ENCODE measurements at regions not wholly inside any gene's neighbourhood (a gene's known extent, or its start where the extent isn't known, plus 50 kb on each side); places are given as distances from the start of the nearest gene placed in this dataset.

DNA sequence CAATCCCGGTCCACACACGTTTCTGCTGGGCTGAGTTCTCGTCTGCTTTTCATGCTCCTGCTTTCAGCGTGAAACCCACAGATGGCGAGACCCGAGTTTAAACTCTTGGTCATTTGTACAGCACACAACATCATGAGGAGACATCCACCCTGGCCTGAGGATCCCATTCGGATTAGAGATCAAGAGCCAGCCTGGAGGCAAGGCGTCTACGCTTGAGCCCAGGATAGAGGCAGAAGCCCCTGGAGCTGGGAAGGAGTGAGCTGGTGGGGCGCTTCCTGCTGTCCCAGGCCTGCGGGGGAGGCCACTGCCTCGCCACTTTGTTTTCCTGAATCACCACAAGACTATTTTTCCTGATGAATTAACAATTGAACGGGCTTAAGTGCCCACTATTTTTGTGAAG, 281.9 kb upstream of the IRX4 start:
- Histone ChIP-seq H3K36me3 (ENCODE audit: control insufficient read depth in 2 of 2, insufficient read depth in 2 of 2, low read length in 2 of 2) (no peaks in the 10 kb centered on the region), H3K4me3 (ENCODE audit: low read length in 2 of 2) (no peak overlapping the region), H3K27ac (ENCODE audit: low read depth in 2 of 2, low read length in 2 of 2) (no peak overlapping the region), H3K9ac (ENCODE audit: low read depth in 1 of 2, low read length in 2 of 2) (no peak overlapping the region), H3K27me3 (ENCODE audit: control insufficient read depth in 2 of 2, insufficient read depth in 2 of 2, low read length in 2 of 2) (no peaks in the 10 kb centered on the region), H3K4me1 (ENCODE audit: control insufficient read depth in 2 of 2, insufficient read depth in 2 of 2, low read length in 2 of 2) (no peaks in the 10 kb centered on the region), H3K9me3 (ENCODE audit: control insufficient read depth in 2 of 2, low read length in 2 of 2) (no peaks in the 10 kb centered on the region)

DNA sequence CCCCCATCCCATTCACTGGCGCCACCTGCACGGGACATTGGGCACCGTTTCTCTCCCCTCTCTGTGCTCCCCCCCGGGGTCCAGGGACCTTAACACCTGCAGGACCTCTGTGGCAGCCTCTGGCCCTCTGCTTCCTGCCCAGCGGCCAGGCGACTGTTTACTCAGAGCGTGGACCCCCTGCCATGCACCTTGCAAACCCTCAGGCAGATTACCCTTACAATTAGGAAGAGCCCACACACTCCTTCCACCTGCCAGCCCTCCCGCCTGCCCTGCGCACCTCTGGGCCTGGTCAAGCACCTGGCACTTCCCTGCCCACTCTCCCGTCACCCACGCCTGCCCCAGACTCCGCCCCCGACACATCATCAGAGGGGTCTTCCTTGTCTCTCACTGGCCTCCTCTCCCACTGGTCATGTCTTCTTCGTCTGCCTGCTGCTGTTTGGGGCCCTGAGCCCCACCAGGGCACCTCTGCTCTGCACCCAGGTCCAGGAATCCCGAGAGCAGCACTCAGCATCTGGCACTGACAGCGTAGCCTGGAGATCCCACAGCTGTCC, 281.3 kb upstream of the IRX4 start:
- Histone ChIP-seq H3K4me3 (ENCODE audit: low read length in 2 of 2) (no peak overlapping the region), H3K36me3 (ENCODE audit: control insufficient read depth in 2 of 2, insufficient read depth in 2 of 2, low read length in 2 of 2) (no peaks in the 10 kb centered on the region), H3K4me1 (ENCODE audit: control insufficient read depth in 2 of 2, insufficient read depth in 2 of 2, low read length in 2 of 2) (no peaks in the 10 kb centered on the region), H3K27me3 (ENCODE audit: control insufficient read depth in 2 of 2, insufficient read depth in 2 of 2, low read length in 2 of 2) (no peaks in the 10 kb centered on the region), H3K27ac (ENCODE audit: low read depth in 2 of 2, low read length in 2 of 2) (no peak overlapping the region), H3K9ac (ENCODE audit: low read depth in 1 of 2, low read length in 2 of 2) (no peak overlapping the region), H3K9me3 (ENCODE audit: control insufficient read depth in 2 of 2, low read length in 2 of 2) (no peaks in the 10 kb centered on the region)

DNA sequence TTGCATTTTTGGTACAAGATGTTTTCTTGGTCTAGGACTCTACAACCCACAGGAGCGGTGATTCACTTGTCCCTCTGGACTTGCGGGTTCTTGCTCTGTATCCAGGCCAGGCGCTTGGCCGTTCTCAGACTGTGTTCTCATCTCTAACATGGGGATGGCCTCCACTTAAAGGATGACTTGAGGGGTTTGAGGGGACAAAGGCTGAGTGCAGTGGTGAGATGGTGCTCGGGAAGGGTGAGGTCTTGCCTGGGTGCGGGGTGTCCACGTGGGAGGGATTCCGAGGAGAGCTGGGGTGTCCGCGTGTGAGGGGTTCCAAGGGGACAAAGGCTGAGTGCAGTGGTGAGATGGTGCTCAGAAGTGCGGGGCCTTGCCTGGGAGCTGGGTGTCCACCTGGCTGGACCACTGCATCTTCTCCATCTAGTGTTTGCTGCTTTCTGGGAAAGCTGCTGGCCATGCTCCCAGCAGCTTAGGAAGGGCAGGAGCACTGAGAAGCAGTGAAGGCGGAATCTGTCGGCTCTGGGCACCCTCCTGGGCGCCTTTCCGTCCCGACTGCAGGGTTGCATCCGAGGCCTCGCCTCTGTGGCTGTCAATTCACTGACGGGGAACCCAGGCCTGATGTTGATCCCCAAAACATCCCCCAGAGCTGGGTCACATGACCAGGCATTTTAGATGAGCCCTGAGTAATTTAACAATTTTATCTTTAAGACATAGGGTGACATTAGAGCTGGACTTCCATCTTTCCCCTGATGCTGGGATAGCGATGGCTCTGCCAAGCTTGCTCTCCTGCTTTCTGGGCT, 280.5 kb upstream of the IRX4 start:
- Histone ChIP-seq H3K9ac (ENCODE audit: low read depth in 1 of 2, low read length in 2 of 2) (no peak overlapping the region), H3K4me1 (ENCODE audit: control insufficient read depth in 2 of 2, insufficient read depth in 2 of 2, low read length in 2 of 2) (no peaks in the 10 kb centered on the region)

DNA sequence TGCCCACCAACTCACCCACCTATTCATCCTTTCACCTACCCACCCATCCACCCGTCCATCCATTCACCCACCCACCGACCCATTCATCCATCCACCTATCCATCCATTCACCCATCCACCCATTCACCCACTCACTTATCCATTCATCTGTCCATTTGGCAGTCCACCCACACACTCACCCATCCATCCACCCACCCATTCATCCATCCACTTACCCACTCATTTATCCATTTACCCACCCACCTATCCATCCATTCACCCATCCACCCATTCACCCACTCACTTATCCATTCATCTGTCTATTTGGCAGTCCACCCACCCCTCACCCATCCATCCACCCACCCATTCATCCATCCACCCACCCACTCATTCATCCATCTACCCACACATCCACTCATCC, 278.1 kb upstream of the IRX4 start:
- Histone ChIP-seq H3K27me3 (ENCODE audit: control insufficient read depth in 2 of 2, insufficient read depth in 2 of 2, low read length in 2 of 2) (no peaks in the 10 kb centered on the region), H3K9ac (ENCODE audit: low read depth in 1 of 2, low read length in 2 of 2) (no peak overlapping the region), H3K36me3 (ENCODE audit: control insufficient read depth in 2 of 2, insufficient read depth in 2 of 2, low read length in 2 of 2) (no peaks in the 10 kb centered on the region), H3K4me3 (ENCODE audit: low read length in 2 of 2) (no peak overlapping the region), H3K27ac (ENCODE audit: low read depth in 2 of 2, low read length in 2 of 2) (no peak overlapping the region), H3K4me1 (ENCODE audit: control insufficient read depth in 2 of 2, insufficient read depth in 2 of 2, low read length in 2 of 2) (no peaks in the 10 kb centered on the region), H3K9me3 (ENCODE audit: control insufficient read depth in 2 of 2, low read length in 2 of 2) (no peaks in the 10 kb centered on the region)

More for the DNA sequence above, 280.5 kb upstream of the IRX4 start:
- no peaks in the 10 kb centered on the region for H3K9me3 ChIP-seq (ENCODE audit: control insufficient read depth in 2 of 2, low read length in 2 of 2)
- no peaks in the 10 kb centered on the region for H3K36me3 ChIP-seq (ENCODE audit: control insufficient read depth in 2 of 2, insufficient read depth in 2 of 2, low read length in 2 of 2)
- no peak overlapping the region for H3K27ac ChIP-seq (ENCODE audit: low read depth in 2 of 2, low read length in 2 of 2)
- H3K27me3 ChIP-seq (ENCODE audit: control insufficient read depth in 2 of 2, insufficient read depth in 2 of 2, low read length in 2 of 2) = no peaks in the 10 kb centered on the region
- no peak overlapping the region for H3K4me3 ChIP-seq (ENCODE audit: low read length in 2 of 2)

DNA sequence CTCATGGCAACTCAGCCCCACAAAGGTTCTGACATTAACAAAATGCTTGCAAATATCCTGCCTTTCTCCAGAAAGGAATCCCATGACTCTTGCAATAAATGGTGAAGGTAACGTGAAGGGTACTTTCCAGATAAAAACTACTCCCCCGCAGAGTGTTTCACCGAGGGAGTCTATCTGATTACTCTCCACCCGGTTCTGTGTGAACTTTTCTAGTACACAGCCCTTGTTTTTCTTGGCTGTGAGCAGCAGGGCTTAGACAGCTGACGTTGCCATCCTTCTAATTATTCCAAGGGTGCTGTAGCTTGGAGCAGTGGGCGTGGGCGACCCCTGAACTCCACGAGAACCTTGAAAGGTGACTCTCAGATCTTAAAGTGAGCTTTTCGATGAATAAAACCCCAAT, 276.0 kb upstream of the IRX4 start:
- H3K27ac ChIP-seq (ENCODE audit: low read depth in 2 of 2, low read length in 2 of 2) = no peak overlapping the region
- H3K36me3 ChIP-seq (ENCODE audit: control insufficient read depth in 2 of 2, insufficient read depth in 2 of 2, low read length in 2 of 2) = no peaks in the 10 kb centered on the region
- no peak overlapping the region for H3K9ac ChIP-seq (ENCODE audit: low read depth in 1 of 2, low read length in 2 of 2)
- no peaks in the 10 kb centered on the region for H3K9me3 ChIP-seq (ENCODE audit: control insufficient read depth in 2 of 2, low read length in 2 of 2)
- no peak overlapping the region for H3K4me3 ChIP-seq (ENCODE audit: low read length in 2 of 2)
- H3K4me1 ChIP-seq (ENCODE audit: control insufficient read depth in 2 of 2, insufficient read depth in 2 of 2, low read length in 2 of 2) = no peaks in the 10 kb centered on the region
- no peaks in the 10 kb centered on the region for H3K27me3 ChIP-seq (ENCODE audit: control insufficient read depth in 2 of 2, insufficient read depth in 2 of 2, low read length in 2 of 2)

DNA sequence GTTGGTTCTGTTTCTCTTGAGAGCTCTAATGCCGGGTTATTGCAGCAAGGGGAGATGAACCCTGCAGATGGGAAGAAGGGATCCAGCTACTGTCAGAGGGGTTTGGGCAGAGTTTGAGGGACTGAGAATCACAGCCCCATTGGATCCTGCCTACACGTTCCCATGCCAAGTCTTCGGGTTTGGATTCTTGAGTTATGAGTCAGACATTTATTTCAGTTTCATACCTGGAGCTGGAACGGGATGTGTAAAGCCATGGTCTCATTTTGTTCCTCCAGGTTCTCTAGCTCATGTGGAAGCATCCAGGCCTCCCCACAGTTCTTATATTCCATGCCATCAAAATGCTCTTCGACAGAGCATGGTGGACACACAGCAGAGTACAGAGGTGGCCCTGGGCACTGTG, 275.4 kb upstream of the IRX4 start:
- H3K36me3 ChIP-seq (ENCODE audit: control insufficient read depth in 2 of 2, insufficient read depth in 2 of 2, low read length in 2 of 2) = no peaks in the 10 kb centered on the region

DNA sequence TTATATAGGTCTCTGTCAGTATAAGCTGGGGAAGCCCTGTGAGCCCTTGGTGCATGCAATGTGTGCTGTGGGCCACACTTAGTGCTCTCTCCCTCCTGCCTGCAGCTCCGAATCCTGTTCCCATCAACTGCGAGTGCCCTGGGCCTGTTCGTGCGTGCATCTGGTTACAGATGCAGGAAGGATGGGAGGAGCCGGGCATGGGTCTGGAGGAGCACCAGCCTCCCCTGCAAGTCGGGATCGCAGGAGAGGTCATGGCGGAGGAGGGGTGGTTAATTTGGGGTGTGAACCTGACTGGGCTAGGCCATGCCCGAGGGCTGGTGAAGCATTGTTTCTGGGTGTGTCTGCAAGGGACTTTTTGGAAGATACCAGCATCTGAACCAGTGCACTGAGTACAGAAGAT, 274.6 kb upstream of the IRX4 start:
- Histone ChIP-seq H3K27ac (ENCODE audit: low read depth in 2 of 2, low read length in 2 of 2) (no peak overlapping the region), H3K36me3 (ENCODE audit: control insufficient read depth in 2 of 2, insufficient read depth in 2 of 2, low read length in 2 of 2) (no peaks in the 10 kb centered on the region), H3K9ac (ENCODE audit: low read depth in 1 of 2, low read length in 2 of 2) (no peak overlapping the region), H3K4me1 (ENCODE audit: control insufficient read depth in 2 of 2, insufficient read depth in 2 of 2, low read length in 2 of 2) (no peaks in the 10 kb centered on the region), H3K27me3 (ENCODE audit: control insufficient read depth in 2 of 2, insufficient read depth in 2 of 2, low read length in 2 of 2) (no peaks in the 10 kb centered on the region), H3K4me3 (ENCODE audit: low read length in 2 of 2) (no peak overlapping the region), H3K9me3 (ENCODE audit: control insufficient read depth in 2 of 2, low read length in 2 of 2) (no peaks in the 10 kb centered on the region)

More for the DNA sequence above, 275.4 kb upstream of the IRX4 start:
- H3K27ac ChIP-seq (ENCODE audit: low read depth in 2 of 2, low read length in 2 of 2) = no peak overlapping the region
- no peaks in the 10 kb centered on the region for H3K27me3 ChIP-seq (ENCODE audit: control insufficient read depth in 2 of 2, insufficient read depth in 2 of 2, low read length in 2 of 2)
- no peak overlapping the region for H3K4me3 ChIP-seq (ENCODE audit: low read length in 2 of 2)
- no peak overlapping the region for H3K9ac ChIP-seq (ENCODE audit: low read depth in 1 of 2, low read length in 2 of 2)
- no peaks in the 10 kb centered on the region for H3K9me3 ChIP-seq (ENCODE audit: control insufficient read depth in 2 of 2, low read length in 2 of 2)
- no peaks in the 10 kb centered on the region for H3K4me1 ChIP-seq (ENCODE audit: control insufficient read depth in 2 of 2, insufficient read depth in 2 of 2, low read length in 2 of 2)

DNA sequence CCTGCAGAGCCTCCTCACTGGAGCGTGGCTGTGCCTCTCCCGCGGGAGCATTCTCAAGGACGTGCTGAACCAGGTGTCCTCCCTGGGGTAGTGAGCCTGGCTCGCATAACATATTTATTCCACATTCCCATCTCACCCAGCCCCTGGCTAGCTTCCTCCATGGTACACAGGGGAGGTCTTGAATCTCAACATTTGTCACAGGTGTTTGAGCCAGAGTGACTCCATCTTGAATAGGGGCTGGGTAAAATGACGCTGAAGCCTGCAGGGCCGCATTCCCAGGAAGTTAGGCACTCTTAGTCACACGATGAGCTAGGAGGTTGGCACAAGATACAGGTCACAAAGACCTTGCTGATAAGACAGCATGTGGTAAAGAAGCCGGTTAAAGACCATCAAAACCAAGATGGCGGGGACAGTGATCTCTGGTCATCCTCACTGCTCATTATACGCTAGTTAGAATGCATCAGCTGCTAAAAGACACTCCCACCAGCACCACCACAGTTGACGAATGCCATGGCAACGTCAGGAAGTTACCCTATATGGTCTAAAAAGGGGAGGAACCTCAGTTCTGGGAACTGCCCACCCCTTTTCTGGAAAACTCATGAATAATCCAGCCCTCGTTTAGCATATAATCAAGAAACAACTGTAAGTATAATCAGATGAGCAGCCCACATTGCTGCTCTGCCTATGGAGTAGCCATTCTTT, 273.8 kb upstream of the IRX4 start:
- H3K9me3 ChIP-seq (ENCODE audit: control insufficient read depth in 2 of 2, low read length in 2 of 2) = no peaks in the 10 kb centered on the region
- no peak overlapping the region for H3K9ac ChIP-seq (ENCODE audit: low read depth in 1 of 2, low read length in 2 of 2)
- H3K27ac ChIP-seq (ENCODE audit: low read depth in 2 of 2, low read length in 2 of 2) = no peak overlapping the region
- no peaks in the 10 kb centered on the region for H3K27me3 ChIP-seq (ENCODE audit: control insufficient read depth in 2 of 2, insufficient read depth in 2 of 2, low read length in 2 of 2)
- no peak overlapping the region for H3K4me3 ChIP-seq (ENCODE audit: low read length in 2 of 2)
- no peaks in the 10 kb centered on the region for H3K4me1 ChIP-seq (ENCODE audit: control insufficient read depth in 2 of 2, insufficient read depth in 2 of 2, low read length in 2 of 2)
- H3K36me3 ChIP-seq (ENCODE audit: control insufficient read depth in 2 of 2, insufficient read depth in 2 of 2, low read length in 2 of 2) = no peaks in the 10 kb centered on the region

DNA sequence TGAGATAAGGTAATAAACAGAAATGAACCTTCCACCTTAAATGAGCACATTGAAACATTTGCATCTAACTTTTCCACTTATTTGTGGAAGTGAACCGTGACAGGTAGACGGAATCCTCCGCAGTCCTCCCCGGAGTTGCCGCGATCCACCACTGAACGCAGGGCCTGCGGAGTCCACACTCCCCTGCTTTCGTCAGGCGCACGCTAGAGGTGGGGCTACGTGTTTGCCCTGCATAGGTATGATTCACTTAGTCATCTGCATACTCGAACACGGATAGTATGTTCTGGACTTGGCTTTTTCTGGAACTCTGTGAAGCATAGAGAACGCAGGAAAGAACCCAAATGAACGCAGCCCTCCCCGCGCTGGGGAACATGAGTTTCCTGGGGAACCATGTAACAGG, 272.8 kb upstream of the IRX4 start:
- H3K9ac ChIP-seq (ENCODE audit: low read depth in 1 of 2, low read length in 2 of 2) = no peak overlapping the region

DNA sequence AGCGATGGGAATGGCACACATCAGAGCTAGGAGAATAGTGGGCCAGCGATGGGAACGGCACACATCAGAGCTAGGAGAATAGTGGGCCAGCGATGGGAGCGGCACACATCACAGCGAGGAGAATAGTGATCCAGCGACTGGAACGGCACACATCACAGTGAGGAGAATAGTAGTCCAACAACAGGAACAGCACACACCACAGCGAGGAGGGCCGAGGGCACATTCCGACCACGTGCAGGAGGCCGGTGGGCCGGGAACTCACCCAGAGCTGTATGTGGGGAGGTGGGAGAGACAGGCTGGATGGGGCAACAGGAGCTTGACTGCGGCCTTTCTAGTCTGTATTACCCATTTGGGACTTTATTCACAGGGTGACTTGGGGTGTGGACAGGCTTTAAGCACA, 271.1 kb upstream of the IRX4 start:
- Histone ChIP-seq H3K9me3 (ENCODE audit: control insufficient read depth in 2 of 2, low read length in 2 of 2) (no peaks in the 10 kb centered on the region), H3K4me3 (ENCODE audit: low read length in 2 of 2) (no peak overlapping the region), H3K4me1 (ENCODE audit: control insufficient read depth in 2 of 2, insufficient read depth in 2 of 2, low read length in 2 of 2) (no peaks in the 10 kb centered on the region), H3K9ac (ENCODE audit: low read depth in 1 of 2, low read length in 2 of 2) (no peak overlapping the region), H3K27ac (ENCODE audit: low read depth in 2 of 2, low read length in 2 of 2) (no peak overlapping the region), H3K27me3 (ENCODE audit: control insufficient read depth in 2 of 2, insufficient read depth in 2 of 2, low read length in 2 of 2) (no peaks in the 10 kb centered on the region), H3K36me3 (ENCODE audit: control insufficient read depth in 2 of 2, insufficient read depth in 2 of 2, low read length in 2 of 2) (no peaks in the 10 kb centered on the region)

More for the DNA sequence above, 272.8 kb upstream of the IRX4 start:
- Histone ChIP-seq H3K4me1 (ENCODE audit: control insufficient read depth in 2 of 2, insufficient read depth in 2 of 2, low read length in 2 of 2) (no peaks in the 10 kb centered on the region), H3K27ac (ENCODE audit: low read depth in 2 of 2, low read length in 2 of 2) (no peak overlapping the region), H3K36me3 (ENCODE audit: control insufficient read depth in 2 of 2, insufficient read depth in 2 of 2, low read length in 2 of 2) (no peaks in the 10 kb centered on the region), H3K9me3 (ENCODE audit: control insufficient read depth in 2 of 2, low read length in 2 of 2) (no peaks in the 10 kb centered on the region), H3K27me3 (ENCODE audit: control insufficient read depth in 2 of 2, insufficient read depth in 2 of 2, low read length in 2 of 2) (no peaks in the 10 kb centered on the region), H3K4me3 (ENCODE audit: low read length in 2 of 2) (no peak overlapping the region)

Measured in mucosa of rectum (tissue), 2 donors.